WTC11 (cell line): ENCODE measurements at regions not wholly inside any gene's neighbourhood (a gene's known extent, or its start where the extent isn't known, plus 50 kb on each side); places are given as distances from the start of the nearest gene placed in this dataset.

ENCODE experiments used
- ATAC-seq: fragments of 200-7000 bp; cut with Tn5 transposase; 2 replicates; pipeline ENCODE4 v1.10.0; 2021; ENCODE audit warnings: mild to moderate bottlenecking, moderate library complexity
- CTCF ChIA-PET: fragments of 300-600 bp; sonication (Branson Sonifier 250); formaldehyde crosslinking; loops from one replicate; lab custom pipeline; 2021; ENCODE audit warnings: antibody characterized with exemption; lab: Charles Lee
- POLR2A ChIA-PET: fragments of 350-600 bp; sonication (Branson Sonifier 250); formaldehyde crosslinking; loops from one replicate; lab custom pipeline; 2021; ENCODE audit warnings: antibody characterized with exemption; lab: Charles Lee
- DNase-seq: peaks from one replicate; pipeline ENCODE4 v3.0.0; 2021; ENCODE audit warnings: low spot score
- H3K27ac Mint-ChIP-seq: 2 replicates; pipeline ENCODE4 v1.8.0; 2021; ENCODE audit warnings: mixed read lengths
- H3K27me3 Mint-ChIP-seq: 2 replicates; pipeline ENCODE4 v1.8.0; 2021; ENCODE audit warnings: low read depth, mild to moderate bottlenecking, moderate library complexity, mixed read lengths
- H3K36me3 Mint-ChIP-seq: 2 replicates; pipeline ENCODE4 v1.8.0; 2021; ENCODE audit warnings: mixed read lengths
- H3K4me1 Mint-ChIP-seq: 2 replicates; pipeline ENCODE4 v1.8.0; 2022; ENCODE audit warnings: mixed read lengths
- H3K4me3 Mint-ChIP-seq: 2 replicates; pipeline ENCODE4 v1.8.0; 2021; ENCODE audit warnings: mild to moderate bottlenecking, moderate library complexity, mixed read lengths
- H3K9me3 Mint-ChIP-seq: 2 replicates; pipeline ENCODE4 v1.8.0; 2021; ENCODE audit warnings: mixed read lengths
- ATF6 ChIP-seq: sonication (generic); formaldehyde crosslinking; IDR thresholded peaks from 2 replicates; pipeline ENCODE4 v1.8.1; 2023; ENCODE audit warnings: mild to moderate bottlenecking, missing genetic modification reagents
- CBFB ChIP-seq: sonication (generic); formaldehyde crosslinking; IDR thresholded peaks from 2 replicates; pipeline ENCODE4 v1.8.1; 2022; ENCODE audit warnings: mild to moderate bottlenecking, low read depth, missing genetic modification reagents
- CTCF ChIP-seq: fragments of 200-600 bp; IDR thresholded peaks from 2 replicates; pipeline ENCODE4 v1.8.0; 2022; ENCODE audit warnings: antibody characterized with exemption
- E2F5 ChIP-seq: sonication (generic); formaldehyde crosslinking; IDR thresholded peaks from 2 replicates; pipeline ENCODE4 v1.8.1; 2022; ENCODE audit warnings: mild to moderate bottlenecking, moderate library complexity, missing genetic modification reagents
- GTF2I ChIP-seq: fragments of 250-450 bp; sonication (Bioruptor Pico); conservative IDR thresholded peaks from 2 replicates; pipeline ENCODE4 v1.4.0; 2021; ENCODE audit warnings: mild to moderate bottlenecking
- JUN ChIP-seq: sonication (generic); formaldehyde crosslinking; IDR thresholded peaks from 2 replicates; pipeline ENCODE4 v1.8.0; 2023; ENCODE audit warnings: mild to moderate bottlenecking, missing genetic modification reagents
- NFATC4 ChIP-seq: fragments of 250-450 bp; sonication (Bioruptor Pico); IDR thresholded peaks from 2 replicates; pipeline ENCODE4 v1.9.0; 2021; ENCODE audit warnings: mild to moderate bottlenecking
- NFYB ChIP-seq: sonication (generic); formaldehyde crosslinking; conservative IDR thresholded peaks from 2 replicates; pipeline ENCODE4 v1.8.0; 2022; ENCODE audit warnings: low read depth, missing genetic modification reagents
- PRDM15 ChIP-seq: sonication (generic); formaldehyde crosslinking; IDR thresholded peaks from 2 replicates; pipeline ENCODE4 v1.8.0; 2022; ENCODE audit warnings: missing genetic modification reagents
- PRRX2 ChIP-seq: fragments of 250-450 bp; sonication (Bioruptor Pico); IDR thresholded peaks from 2 replicates; pipeline ENCODE4 v1.8.0; 2021; ENCODE audit warnings: mild to moderate bottlenecking
- RELA ChIP-seq: sonication (generic); formaldehyde crosslinking; IDR thresholded peaks from 2 replicates; pipeline ENCODE4 v1.8.1; 2022; ENCODE audit warnings: missing genetic modification reagents, mild to moderate bottlenecking, borderline replicate concordance
- RORB ChIP-seq: fragments of 250-450 bp; sonication (Bioruptor Pico); IDR thresholded peaks from 2 replicates; pipeline ENCODE4 v1.9.0; 2021; ENCODE audit warnings: mild to moderate bottlenecking
- SOX15 ChIP-seq: fragments of 250-450 bp; sonication (Bioruptor Pico); IDR thresholded peaks from 2 replicates; pipeline ENCODE4 v1.9.0; 2021; ENCODE audit warnings: mild to moderate bottlenecking
- STAT6 ChIP-seq: sonication (generic); formaldehyde crosslinking; conservative IDR thresholded peaks from 2 replicates; pipeline ENCODE4 v1.8.1; 2023; ENCODE audit warnings: mild to moderate bottlenecking, low read depth, missing genetic modification reagents, moderate library complexity
- USF1 ChIP-seq: sonication (generic); formaldehyde crosslinking; IDR thresholded peaks from 2 replicates; pipeline ENCODE4 v1.8.0; 2022; ENCODE audit warnings: mild to moderate bottlenecking, missing genetic modification reagents
- ZNF281 ChIP-seq: sonication (generic); formaldehyde crosslinking; IDR thresholded peaks from 2 replicates; pipeline ENCODE4 v1.8.0; 2023; ENCODE audit warnings: mild to moderate bottlenecking, missing genetic modification reagents
- ZSCAN18 ChIP-seq: fragments of 250-450 bp; sonication (Bioruptor Pico); IDR thresholded peaks from 2 replicates; pipeline ENCODE4 v2.1.2; 2022; ENCODE audit warnings: mild to moderate bottlenecking, moderate library complexity

- H3K9me3 Mint-ChIP-seq: peaks cover 10% of the 10 kb centered on the region
- 0 out of 2 replicates have a peak, but pooled peaks cover 8% of the 10 kb centered on the region for H3K36me3 Mint-ChIP-seq
- no peak overlapping the region for H3K4me3 Mint-ChIP-seq
- H3K27ac Mint-ChIP-seq: no peak overlapping the region
- ChIA-PET POLR2A (no interaction called here), CTCF (interaction anchor here (0.6 kb wide), 1 partner anchor 310 kb away, joined by 3 read pairs; no protein-coding TSS in a partner anchor)
- H3K4me1 Mint-ChIP-seq: peaks cover 7% of the 10 kb centered on the region
- no peak for ATAC-seq
- DNase-seq: no peak
- no peaks in the 10 kb centered on the region; the same call in 1 of the 2 replicates for H3K27me3 Mint-ChIP-seq
- no peak for TF ChIP-seq CTCF
- no peak for TF ChIP-seq PRRX2 (CRISPR knock-in tag)
- no peak for TF ChIP-seq NFYB
- TF ChIP-seq PRDM15: no peak
- TF ChIP-seq RORB: no peak
- TF ChIP-seq E2F5 (CRISPR knock-in tag): no peak
- TF ChIP-seq USF1 (CRISPR knock-in tag): no peak
- no peak for TF ChIP-seq RELA (CRISPR knock-in tag)
- no peak for TF ChIP-seq ZNF281 (CRISPR knock-in tag)
- no peak for TF ChIP-seq ATF6 (CRISPR knock-in tag)
- no peak for TF ChIP-seq ZSCAN18 (CRISPR knock-in tag)
- no peak for TF ChIP-seq CBFB (CRISPR knock-in tag)
- TF ChIP-seq JUN (CRISPR knock-in tag): no peak
- TF ChIP-seq NFATC4 (CRISPR knock-in tag): no peak
- no peak for TF ChIP-seq GTF2I (CRISPR knock-in tag)
- no peak for TF ChIP-seq STAT6
- no peak for TF ChIP-seq SOX15 (CRISPR knock-in tag)
These were observed 198.9 kb downstream of the ENC1 start for GRCh38 chr5:74441616-74442015.
